ENCODE measurements at regions not wholly inside any gene's neighbourhood (a gene's known extent, or its start where the extent isn't known, plus 50 kb on each side); places are given as distances from the start of the nearest gene placed in this dataset.

DNA sequence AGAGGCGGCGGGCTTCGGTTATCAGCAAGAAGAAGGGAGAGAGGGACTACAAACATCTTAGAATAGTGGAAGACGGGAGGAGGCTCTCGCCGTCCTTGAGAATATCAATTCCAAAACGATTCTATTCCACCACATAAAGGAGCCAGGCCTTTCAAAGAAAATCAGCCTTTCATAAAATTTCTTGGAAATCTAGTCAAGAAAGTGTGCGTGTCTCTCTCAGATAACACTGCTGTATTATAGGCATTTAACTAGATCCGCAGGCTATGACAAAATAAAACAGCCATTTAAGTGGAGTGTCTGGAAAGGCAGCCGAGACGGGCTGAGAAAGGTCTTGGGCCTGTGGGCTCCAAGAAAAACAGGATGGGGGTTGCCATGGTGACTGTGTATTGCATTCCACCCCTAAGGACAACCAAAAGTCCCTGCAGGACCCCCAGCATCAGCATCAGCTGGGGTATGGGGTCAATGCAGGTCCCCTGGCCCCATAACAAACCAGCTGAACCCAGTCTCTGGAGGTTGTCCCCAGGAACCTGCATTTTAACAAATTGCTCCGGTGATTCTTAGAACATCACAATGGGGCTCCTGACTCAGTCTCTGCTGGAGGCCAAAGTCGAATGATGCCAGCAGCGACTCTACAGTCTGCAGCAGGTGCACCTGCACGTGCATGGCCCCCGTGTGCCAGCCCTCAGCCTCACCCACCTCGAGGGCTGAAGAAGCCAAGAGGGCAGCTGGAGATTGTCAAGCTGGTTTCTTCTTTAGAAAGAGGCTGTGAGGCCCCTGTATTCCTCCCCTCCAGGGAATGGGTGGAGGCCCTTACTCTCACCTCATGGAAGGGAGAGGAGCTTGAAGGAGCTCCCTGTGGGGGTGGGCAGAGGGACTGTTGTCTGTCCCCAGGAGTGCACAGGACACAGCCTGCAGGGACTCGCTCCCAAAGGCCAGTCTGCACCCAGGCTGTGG lies 287.4 kb downstream of the NPHP4 start:
- TF ChIP-seq, protein P1, sequence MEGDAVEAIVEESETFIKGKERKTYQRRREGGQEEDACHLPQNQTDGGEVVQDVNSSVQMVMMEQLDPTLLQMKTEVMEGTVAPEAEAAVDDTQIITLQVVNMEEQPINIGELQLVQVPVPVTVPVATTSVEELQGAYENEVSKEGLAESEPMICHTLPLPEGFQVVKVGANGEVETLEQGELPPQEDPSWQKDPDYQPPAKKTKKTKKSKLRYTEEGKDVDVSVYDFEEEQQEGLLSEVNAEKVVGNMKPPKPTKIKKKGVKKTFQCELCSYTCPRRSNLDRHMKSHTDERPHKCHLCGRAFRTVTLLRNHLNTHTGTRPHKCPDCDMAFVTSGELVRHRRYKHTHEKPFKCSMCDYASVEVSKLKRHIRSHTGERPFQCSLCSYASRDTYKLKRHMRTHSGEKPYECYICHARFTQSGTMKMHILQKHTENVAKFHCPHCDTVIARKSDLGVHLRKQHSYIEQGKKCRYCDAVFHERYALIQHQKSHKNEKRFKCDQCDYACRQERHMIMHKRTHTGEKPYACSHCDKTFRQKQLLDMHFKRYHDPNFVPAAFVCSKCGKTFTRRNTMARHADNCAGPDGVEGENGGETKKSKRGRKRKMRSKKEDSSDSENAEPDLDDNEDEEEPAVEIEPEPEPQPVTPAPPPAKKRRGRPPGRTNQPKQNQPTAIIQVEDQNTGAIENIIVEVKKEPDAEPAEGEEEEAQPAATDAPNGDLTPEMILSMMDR (IDR thresholded peaks at IDR 0.05) = no peak
- TF ChIP-seq EZH2 (IDR thresholded peaks at IDR 0.05) (no peak), EZH2phosphoT487 (IDR thresholded peaks at IDR 0.05) (no peak)

Measured in neural progenitor cell (in vitro differentiated cells).